ENCODE measurements at regions not wholly inside any gene's neighbourhood (a gene's known extent, or its start where the extent isn't known, plus 50 kb on each side); places are given as distances from the start of the nearest gene placed in this dataset.

GRCh38 chr22:27179161-27179560 is 521.8 kb downstream of the MIAT start:
- TF ChIP-seq CSDC2 (CRISPR knock-in tag; IDR thresholded peaks at IDR 0.05), result no peak
- no peak for TF ChIP-seq TCF4 (CRISPR knock-in tag; IDR thresholded peaks at IDR 0.05; ENCODE audit: borderline replicate concordance)
- no peak for TF ChIP-seq RARB (CRISPR knock-in tag; IDR thresholded peaks at IDR 0.05)
- no peak for TF ChIP-seq ZNF8 (CRISPR knock-in tag; IDR thresholded peaks at IDR 0.05)
- no peak for TF ChIP-seq ESRRG (CRISPR knock-in tag; IDR thresholded peaks at IDR 0.05)
- no peak for TF ChIP-seq TOX (CRISPR knock-in tag; IDR thresholded peaks at IDR 0.05; ENCODE audit: borderline replicate concordance)
- no peak for TF ChIP-seq ZFP30 (CRISPR knock-in tag; IDR thresholded peaks at IDR 0.05)
- no peak for TF ChIP-seq SNAI2 (CRISPR knock-in tag; IDR thresholded peaks at IDR 0.05)
- TF ChIP-seq ISL1 (CRISPR knock-in tag; IDR thresholded peaks at IDR 0.05), result no peak
- no peak for TF ChIP-seq ARNTL (CRISPR knock-in tag; IDR thresholded peaks at IDR 0.05; ENCODE audit: borderline replicate concordance, low read depth)
- TF ChIP-seq, protein P1, sequence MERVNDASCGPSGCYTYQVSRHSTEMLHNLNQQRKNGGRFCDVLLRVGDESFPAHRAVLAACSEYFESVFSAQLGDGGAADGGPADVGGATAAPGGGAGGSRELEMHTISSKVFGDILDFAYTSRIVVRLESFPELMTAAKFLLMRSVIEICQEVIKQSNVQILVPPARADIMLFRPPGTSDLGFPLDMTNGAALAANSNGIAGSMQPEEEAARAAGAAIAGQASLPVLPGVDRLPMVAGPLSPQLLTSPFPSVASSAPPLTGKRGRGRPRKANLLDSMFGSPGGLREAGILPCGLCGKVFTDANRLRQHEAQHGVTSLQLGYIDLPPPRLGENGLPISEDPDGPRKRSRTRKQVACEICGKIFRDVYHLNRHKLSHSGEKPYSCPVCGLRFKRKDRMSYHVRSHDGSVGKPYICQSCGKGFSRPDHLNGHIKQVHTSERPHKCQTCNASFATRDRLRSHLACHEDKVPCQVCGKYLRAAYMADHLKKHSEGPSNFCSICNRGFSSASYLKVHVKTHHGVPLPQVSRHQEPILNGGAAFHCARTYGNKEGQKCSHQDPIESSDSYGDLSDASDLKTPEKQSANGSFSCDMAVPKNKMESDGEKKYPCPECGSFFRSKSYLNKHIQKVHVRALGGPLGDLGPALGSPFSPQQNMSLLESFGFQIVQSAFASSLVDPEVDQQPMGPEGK (CRISPR knock-in tag; IDR thresholded peaks at IDR 0.05; ENCODE audit: borderline replicate concordance), result no peak
- no peak for ATAC-seq

DNA sequence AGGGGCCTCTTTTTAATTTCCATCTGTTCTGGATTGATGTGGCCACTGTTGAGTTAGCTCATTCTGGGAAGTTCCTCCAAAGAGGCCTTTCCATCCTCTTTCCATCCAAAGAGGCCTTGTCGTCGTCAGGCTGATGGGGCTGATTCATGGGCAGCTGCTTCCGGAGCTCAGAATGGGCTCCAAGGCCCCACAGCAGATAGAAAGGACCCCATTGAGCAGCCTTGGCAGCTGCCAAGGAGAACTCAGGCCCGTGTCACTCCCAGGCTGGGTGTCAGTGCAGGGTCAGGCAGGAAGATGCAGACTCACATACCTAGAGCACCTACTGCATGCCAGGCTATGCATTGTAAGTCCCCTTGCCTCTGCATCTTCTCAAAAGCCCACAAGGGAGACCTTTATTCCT is 524.1 kb downstream of the MIAT start:
- ATAC-seq, result no peak
- TF ChIP-seq ZC3H10 (CRISPR knock-in tag; IDR thresholded peaks at IDR 0.05) (no peak), RARB (CRISPR knock-in tag; IDR thresholded peaks at IDR 0.05) (no peak), SNAI2 (CRISPR knock-in tag; IDR thresholded peaks at IDR 0.05) (no peak), ISL1 (CRISPR knock-in tag; IDR thresholded peaks at IDR 0.05) (no peak), GLIS3 (CRISPR knock-in tag; IDR thresholded peaks at IDR 0.05) (no peak), OSR1 (CRISPR knock-in tag; IDR thresholded peaks at IDR 0.05) (no peak), ZFP30 (CRISPR knock-in tag; IDR thresholded peaks at IDR 0.05) (no peak), CSRNP3 (CRISPR knock-in tag; IDR thresholded peaks at IDR 0.05) (no peak), ZNF70 (CRISPR knock-in tag; IDR thresholded peaks at IDR 0.05) (no peak), TOX (CRISPR knock-in tag; IDR thresholded peaks at IDR 0.05; ENCODE audit: borderline replicate concordance) (no peak), BACH2 (CRISPR knock-in tag; IDR thresholded peaks at IDR 0.05; ENCODE audit: borderline replicate concordance) (no peak), ZFP3 (CRISPR knock-in tag; IDR thresholded peaks at IDR 0.05) (no peak)
- TF ChIP-seq, protein P1 (CRISPR knock-in tag; IDR thresholded peaks at IDR 0.05; ENCODE audit: borderline replicate concordance), result no peak
- TF ChIP-seq, protein P2, sequence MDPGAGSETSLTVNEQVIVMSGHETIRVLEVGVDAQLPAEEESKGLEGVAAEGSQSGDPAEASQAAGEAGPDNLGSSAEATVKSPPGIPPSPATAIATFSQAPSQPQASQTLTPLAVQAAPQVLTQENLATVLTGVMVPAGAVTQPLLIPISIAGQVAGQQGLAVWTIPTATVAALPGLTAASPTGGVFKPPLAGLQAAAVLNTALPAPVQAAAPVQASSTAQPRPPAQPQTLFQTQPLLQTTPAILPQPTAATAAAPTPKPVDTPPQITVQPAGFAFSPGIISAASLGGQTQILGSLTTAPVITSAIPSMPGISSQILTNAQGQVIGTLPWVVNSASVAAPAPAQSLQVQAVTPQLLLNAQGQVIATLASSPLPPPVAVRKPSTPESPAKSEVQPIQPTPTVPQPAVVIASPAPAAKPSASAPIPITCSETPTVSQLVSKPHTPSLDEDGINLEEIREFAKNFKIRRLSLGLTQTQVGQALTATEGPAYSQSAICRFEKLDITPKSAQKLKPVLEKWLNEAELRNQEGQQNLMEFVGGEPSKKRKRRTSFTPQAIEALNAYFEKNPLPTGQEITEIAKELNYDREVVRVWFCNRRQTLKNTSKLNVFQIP (CRISPR knock-in tag; IDR thresholded peaks at IDR 0.05; ENCODE audit: borderline replicate concordance, low read depth), result no peak
- TF ChIP-seq, protein P3, sequence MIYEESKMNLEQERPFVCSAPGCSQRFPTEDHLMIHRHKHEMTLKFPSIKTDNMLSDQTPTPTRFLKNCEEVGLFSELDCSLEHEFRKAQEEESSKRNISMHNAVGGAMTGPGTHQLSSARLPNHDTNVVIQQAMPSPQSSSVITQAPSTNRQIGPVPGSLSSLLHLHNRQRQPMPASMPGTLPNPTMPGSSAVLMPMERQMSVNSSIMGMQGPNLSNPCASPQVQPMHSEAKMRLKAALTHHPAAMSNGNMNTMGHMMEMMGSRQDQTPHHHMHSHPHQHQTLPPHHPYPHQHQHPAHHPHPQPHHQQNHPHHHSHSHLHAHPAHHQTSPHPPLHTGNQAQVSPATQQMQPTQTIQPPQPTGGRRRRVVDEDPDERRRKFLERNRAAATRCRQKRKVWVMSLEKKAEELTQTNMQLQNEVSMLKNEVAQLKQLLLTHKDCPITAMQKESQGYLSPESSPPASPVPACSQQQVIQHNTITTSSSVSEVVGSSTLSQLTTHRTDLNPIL (CRISPR knock-in tag; IDR thresholded peaks at IDR 0.05; ENCODE audit: low read depth), result no peak
- TF ChIP-seq, protein P4, sequence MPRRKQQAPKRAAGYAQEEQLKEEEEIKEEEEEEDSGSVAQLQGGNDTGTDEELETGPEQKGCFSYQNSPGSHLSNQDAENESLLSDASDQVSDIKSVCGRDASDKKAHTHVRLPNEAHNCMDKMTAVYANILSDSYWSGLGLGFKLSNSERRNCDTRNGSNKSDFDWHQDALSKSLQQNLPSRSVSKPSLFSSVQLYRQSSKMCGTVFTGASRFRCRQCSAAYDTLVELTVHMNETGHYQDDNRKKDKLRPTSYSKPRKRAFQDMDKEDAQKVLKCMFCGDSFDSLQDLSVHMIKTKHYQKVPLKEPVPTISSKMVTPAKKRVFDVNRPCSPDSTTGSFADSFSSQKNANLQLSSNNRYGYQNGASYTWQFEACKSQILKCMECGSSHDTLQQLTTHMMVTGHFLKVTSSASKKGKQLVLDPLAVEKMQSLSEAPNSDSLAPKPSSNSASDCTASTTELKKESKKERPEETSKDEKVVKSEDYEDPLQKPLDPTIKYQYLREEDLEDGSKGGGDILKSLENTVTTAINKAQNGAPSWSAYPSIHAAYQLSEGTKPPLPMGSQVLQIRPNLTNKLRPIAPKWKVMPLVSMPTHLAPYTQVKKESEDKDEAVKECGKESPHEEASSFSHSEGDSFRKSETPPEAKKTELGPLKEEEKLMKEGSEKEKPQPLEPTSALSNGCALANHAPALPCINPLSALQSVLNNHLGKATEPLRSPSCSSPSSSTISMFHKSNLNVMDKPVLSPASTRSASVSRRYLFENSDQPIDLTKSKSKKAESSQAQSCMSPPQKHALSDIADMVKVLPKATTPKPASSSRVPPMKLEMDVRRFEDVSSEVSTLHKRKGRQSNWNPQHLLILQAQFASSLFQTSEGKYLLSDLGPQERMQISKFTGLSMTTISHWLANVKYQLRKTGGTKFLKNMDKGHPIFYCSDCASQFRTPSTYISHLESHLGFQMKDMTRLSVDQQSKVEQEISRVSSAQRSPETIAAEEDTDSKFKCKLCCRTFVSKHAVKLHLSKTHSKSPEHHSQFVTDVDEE (CRISPR knock-in tag; IDR thresholded peaks at IDR 0.05), result no peak
